ENCODE measurements at regions not wholly inside any gene's neighbourhood (a gene's known extent, or its start where the extent isn't known, plus 50 kb on each side); places are given as distances from the start of the nearest gene placed in this dataset.
A peak's percentile ranks its signal among the peaks of the same experiment; 100 is the strongest.

DNA sequence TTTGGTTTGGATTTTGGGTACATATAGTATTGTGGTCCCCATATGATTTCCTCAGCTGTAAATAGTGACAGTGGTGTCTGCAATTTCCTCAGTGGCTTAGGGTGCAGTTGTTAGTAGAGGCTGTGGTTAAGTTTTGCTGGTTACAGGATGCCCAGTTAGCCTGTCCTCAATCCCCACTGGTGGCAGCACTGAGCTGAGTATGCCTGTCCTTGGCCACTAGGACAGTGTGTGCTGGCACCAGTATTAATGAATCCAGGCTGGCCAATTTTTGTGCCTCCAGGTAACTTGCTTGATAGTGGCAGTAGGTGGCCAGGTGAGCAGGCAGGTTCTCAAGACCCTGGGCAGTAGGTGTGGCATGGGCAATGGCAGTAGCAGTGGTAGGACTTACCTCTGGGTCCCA, 973.1 kb downstream of the TMEM182 start:
- Histone ChIP-seq H3K9me3 (ENCODE audit: control insufficient read depth in 1 of 2, insufficient read depth in 1 of 2, low read length in 2 of 2) (peaks cover 21 to 27% of the 10 kb centered on the region in 2 experiments), H3K27ac (ENCODE audit: low read depth in 1 of 2, low read length in 2 of 2) (no peak overlapping the region), H3K4me1 (ENCODE audit: insufficient read depth, low read length) (no peaks in the 10 kb centered on the region), H3K36me3 (ENCODE audit: insufficient read depth, low read length) (no peaks in the 10 kb centered on the region), H3K4me3 (ENCODE audit: low read length) (no peak overlapping the region), H3K27me3 (ENCODE audit: control insufficient read depth in 1 of 2, insufficient read depth in 2 of 2, low read length in 2 of 2) (no peaks in the 10 kb centered on the region)
- no peaks in the 10 kb centered on the region for H3K27me3 Mint-ChIP-seq
- intact Hi-C loops (cut with DNase I, micrococcal nuclease), result no loop called here
- H3K27ac Mint-ChIP-seq, result no peak overlapping the region
- no peak overlapping the region for H3K4me3 Mint-ChIP-seq
- ChIA-PET POLR2A (no interaction called here), CTCF (no interaction called here)
- peaks cover 32% of the 10 kb centered on the region for H3K9me3 Mint-ChIP-seq
- no peaks in the 10 kb centered on the region for H3K36me3 Mint-ChIP-seq (ENCODE audit: low read depth)
- H3K4me1 Mint-ChIP-seq (ENCODE audit: low read depth), result no peaks in the 10 kb centered on the region
- peak in 1 of 14 experiments; percentile 6 for DNase-seq
- TF ChIP-seq, protein P1, sequence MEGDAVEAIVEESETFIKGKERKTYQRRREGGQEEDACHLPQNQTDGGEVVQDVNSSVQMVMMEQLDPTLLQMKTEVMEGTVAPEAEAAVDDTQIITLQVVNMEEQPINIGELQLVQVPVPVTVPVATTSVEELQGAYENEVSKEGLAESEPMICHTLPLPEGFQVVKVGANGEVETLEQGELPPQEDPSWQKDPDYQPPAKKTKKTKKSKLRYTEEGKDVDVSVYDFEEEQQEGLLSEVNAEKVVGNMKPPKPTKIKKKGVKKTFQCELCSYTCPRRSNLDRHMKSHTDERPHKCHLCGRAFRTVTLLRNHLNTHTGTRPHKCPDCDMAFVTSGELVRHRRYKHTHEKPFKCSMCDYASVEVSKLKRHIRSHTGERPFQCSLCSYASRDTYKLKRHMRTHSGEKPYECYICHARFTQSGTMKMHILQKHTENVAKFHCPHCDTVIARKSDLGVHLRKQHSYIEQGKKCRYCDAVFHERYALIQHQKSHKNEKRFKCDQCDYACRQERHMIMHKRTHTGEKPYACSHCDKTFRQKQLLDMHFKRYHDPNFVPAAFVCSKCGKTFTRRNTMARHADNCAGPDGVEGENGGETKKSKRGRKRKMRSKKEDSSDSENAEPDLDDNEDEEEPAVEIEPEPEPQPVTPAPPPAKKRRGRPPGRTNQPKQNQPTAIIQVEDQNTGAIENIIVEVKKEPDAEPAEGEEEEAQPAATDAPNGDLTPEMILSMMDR (IDR thresholded peaks at IDR 0.05), result no peak
- no peak for ATAC-seq (ENCODE audit: poor library complexity)

DNA sequence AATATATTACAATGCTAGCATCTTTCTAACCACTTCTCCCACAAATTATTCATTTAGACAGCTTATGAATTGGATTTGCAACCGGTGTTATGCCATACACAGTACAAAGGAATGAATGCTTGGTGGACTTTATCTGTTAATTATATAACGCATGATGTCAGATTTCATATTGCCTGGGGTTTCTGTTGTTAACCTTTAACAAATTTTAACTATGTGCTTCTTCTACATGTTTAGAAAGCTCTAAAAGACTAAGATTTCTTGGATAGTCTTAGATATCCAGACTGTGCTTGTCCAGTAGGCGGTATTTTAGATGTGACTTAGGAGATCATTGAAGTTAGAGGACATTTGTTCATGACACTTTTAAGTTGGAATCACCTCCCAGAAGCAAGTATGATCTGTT, 976.3 kb downstream of the TMEM182 start:
- Histone ChIP-seq H3K27ac (ENCODE audit: low read depth in 1 of 2, low read length in 2 of 2) (no peak overlapping the region), H3K9me3 (ENCODE audit: control insufficient read depth in 1 of 2, insufficient read depth in 1 of 2, low read length in 2 of 2) (peaks cover 17 to 24% of the 10 kb centered on the region in 2 experiments), H3K4me1 (ENCODE audit: insufficient read depth, low read length) (no peaks in the 10 kb centered on the region), H3K36me3 (ENCODE audit: insufficient read depth, low read length) (no peaks in the 10 kb centered on the region), H3K27me3 (ENCODE audit: control insufficient read depth in 1 of 2, insufficient read depth in 2 of 2, low read length in 2 of 2) (no peaks in the 10 kb centered on the region), H3K4me3 (ENCODE audit: low read length) (no peak overlapping the region)
- H3K4me1 Mint-ChIP-seq (ENCODE audit: low read depth), result no peaks in the 10 kb centered on the region
- no peaks in the 10 kb centered on the region for H3K36me3 Mint-ChIP-seq (ENCODE audit: low read depth)
- no peak for ATAC-seq (ENCODE audit: poor library complexity)
- no peak overlapping the region for H3K27ac Mint-ChIP-seq
- POLR2A ChIA-PET, result interaction anchor here (0.7 kb wide), 1 partner anchor 120 kb away, joined by 3 read pairs; no protein-coding TSS in a partner anchor
- H3K4me3 Mint-ChIP-seq, result no peak overlapping the region
- TF ChIP-seq, protein P1 (IDR thresholded peaks at IDR 0.05), result no peak
- H3K9me3 Mint-ChIP-seq, result peaks cover 19% of the 10 kb centered on the region
- CTCF ChIA-PET, result no interaction called here
- no peaks in the 10 kb centered on the region for H3K27me3 Mint-ChIP-seq
- intact Hi-C loops (cut with DNase I, micrococcal nuclease), result no loop called here
- no peak for DNase-seq

DNA sequence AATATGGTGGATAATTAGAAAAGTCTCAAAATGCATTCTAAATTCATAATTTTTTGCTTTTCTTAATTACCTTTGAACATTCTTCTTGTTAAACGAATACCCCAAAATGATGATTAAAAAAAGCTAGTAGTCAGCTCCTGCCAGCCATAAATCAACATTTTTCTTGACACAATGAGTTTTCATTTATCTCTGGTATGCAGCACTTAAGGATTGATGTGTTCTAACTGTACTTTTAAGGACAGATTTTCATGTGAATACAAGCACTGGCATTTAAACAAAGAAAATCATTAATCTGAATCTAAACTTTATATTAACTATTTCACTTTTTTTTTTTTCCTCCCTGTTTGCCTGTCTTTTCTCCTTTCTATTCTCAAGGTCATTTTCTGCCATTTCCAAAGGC, 976.8 kb downstream of the TMEM182 start:
- DNase-seq (no peak), ATAC-seq (ENCODE audit: poor library complexity) (no peak)
- H3K4me1 ChIP-seq (ENCODE audit: insufficient read depth, low read length), result no peaks in the 10 kb centered on the region
- peaks cover 13 to 19% of the 10 kb centered on the region in 2 experiments for H3K9me3 ChIP-seq (ENCODE audit: control insufficient read depth in 1 of 2, insufficient read depth in 1 of 2, low read length in 2 of 2)
- no peak overlapping the region for H3K4me3 Mint-ChIP-seq
- H3K36me3 ChIP-seq (ENCODE audit: insufficient read depth, low read length), result no peaks in the 10 kb centered on the region
- H3K27ac Mint-ChIP-seq, result no peak overlapping the region
- H3K36me3 Mint-ChIP-seq (ENCODE audit: low read depth), result no peaks in the 10 kb centered on the region
- no peaks in the 10 kb centered on the region for H3K27me3 Mint-ChIP-seq
- peaks cover 18% of the 10 kb centered on the region for H3K9me3 Mint-ChIP-seq
- ChIA-PET POLR2A (interaction anchor here (0.7 kb wide), 1 partner anchor 120 kb away, joined by 3 read pairs; no protein-coding TSS in a partner anchor), CTCF (no interaction called here)
- H3K4me3 ChIP-seq (ENCODE audit: low read length), result no peak overlapping the region
- no peak overlapping the region for H3K27ac ChIP-seq (ENCODE audit: low read depth in 1 of 2, low read length in 2 of 2)
- no peaks in the 10 kb centered on the region for H3K4me1 Mint-ChIP-seq (ENCODE audit: low read depth)
- no peaks in the 10 kb centered on the region for H3K27me3 ChIP-seq (ENCODE audit: control insufficient read depth in 1 of 2, insufficient read depth in 2 of 2, low read length in 2 of 2)
- intact Hi-C loops (cut with DNase I, micrococcal nuclease), result no loop called here
- TF ChIP-seq, protein P1 (IDR thresholded peaks at IDR 0.05), result no peak
